NT2/D1 (cell line): ENCODE measurements at regions not wholly inside any gene's neighbourhood (a gene's known extent, or its start where the extent isn't known, plus 50 kb on each side); places are given as distances from the start of the nearest gene placed in this dataset.

Source experiments
- DNase-seq: peaks from one replicate; pipeline ENCODE4 v3.0.0-alpha.2; 2011; ENCODE audit warnings: low read depth, low spot score
- H3K27me3 ChIP-seq: 2 replicates; pipeline ENCODE4 v1.6.0; 2011; ENCODE audit warnings: mild to moderate bottlenecking; ENCODE audit not compliant: insufficient read length, insufficient read depth
- H3K36me3 ChIP-seq: 2 replicates; pipeline ENCODE4 v1.6.1; 2011; ENCODE audit warnings: mild to moderate bottlenecking, low read length, mixed read lengths; ENCODE audit not compliant: insufficient read depth, insufficient read length
- H3K4me1 ChIP-seq: 2 replicates; pipeline ENCODE4 v1.5.1; 2011; ENCODE audit not compliant: insufficient read depth, insufficient read length
- H3K4me3 ChIP-seq: 2 replicates; pipeline ENCODE4 v1.5.1; 2011; ENCODE audit warnings: low read depth; ENCODE audit not compliant: insufficient read length
- H3K9ac ChIP-seq: 2 replicates; pipeline ENCODE4 v1.6.0; 2011; ENCODE audit warnings: low read depth; ENCODE audit not compliant: insufficient read length
- H3K9me3 ChIP-seq: 2 replicates; pipeline ENCODE4 v1.5.1; 2011; ENCODE audit warnings: mild to moderate bottlenecking, low read length; ENCODE audit not compliant: insufficient read depth
- SUZ12 ChIP-seq: IDR thresholded peaks from 2 replicates; pipeline ENCODE4 v1.6.1; 2011; ENCODE audit not compliant: insufficient read length, insufficient read depth; ENCODE audit errors: extremely low read depth
- YY1 ChIP-seq: IDR thresholded peaks from 2 replicates; pipeline ENCODE4 v1.6.1; 2011; ENCODE audit not compliant: insufficient read length, insufficient read depth
- ZNF274 ChIP-seq: IDR thresholded peaks from 2 replicates; pipeline ENCODE4 v1.6.1; 2011; ENCODE audit warnings: mild to moderate bottlenecking, low read depth, low read length

DNA sequence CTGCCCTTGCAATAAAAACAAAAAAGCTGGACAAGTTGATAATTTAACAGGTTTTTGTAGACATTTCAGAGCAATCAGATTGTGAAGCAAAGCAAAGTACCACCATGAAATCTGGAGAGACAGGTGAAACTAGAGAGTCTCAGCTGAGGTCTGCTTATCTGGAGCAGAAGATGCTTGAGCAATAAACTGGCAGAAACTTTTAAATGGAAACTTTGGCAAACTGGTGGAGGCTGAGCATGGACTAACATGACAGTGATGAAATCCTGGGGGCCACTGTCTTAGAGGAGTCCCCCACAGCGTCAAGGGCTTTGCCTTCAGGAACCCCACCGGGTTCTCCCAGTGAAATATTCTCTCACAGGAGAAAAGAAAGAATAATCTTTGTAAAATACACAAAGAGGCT, 416.3 kb upstream of the B3GALT2 start:
- no peaks in the 10 kb centered on the region for H3K9me3 ChIP-seq

DNA sequence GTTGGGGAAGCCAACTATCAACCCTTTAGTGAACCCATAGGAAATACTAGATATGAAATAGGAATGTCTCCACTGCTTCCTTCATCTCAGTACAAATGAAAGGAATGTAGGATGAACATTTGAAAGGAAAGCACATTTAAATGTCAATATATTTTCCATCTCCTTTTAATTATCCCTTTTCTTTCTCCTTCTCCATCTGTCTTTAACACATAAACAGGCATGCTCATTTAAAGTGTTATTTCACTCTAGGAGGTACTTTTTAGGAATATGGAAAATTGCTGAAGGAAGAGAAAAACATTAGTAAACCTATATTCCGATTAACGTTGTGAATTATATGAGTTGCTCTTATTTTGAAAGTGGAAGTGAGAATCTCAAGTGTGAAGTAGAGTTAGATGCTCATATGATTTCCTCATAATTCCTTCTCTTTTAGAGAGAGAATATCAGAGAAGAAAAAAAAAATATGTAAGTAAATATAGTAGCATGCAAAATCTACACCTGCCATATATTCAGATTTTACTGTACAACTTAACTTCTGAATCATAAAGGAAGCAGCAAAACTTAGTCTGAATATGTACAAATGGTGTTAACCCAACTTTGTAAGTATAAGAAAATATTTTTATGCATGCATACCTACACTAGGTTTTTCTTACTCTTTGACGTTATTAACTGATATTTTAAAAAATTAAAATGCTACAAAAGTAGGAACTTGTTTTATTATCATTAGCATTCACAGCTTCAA, 406.9 kb upstream of the B3GALT2 start:
- Histone ChIP-seq H3K27me3 (no peaks in the 10 kb centered on the region), H3K4me3 (no peak overlapping the region), H3K36me3 (no peaks in the 10 kb centered on the region), H3K9ac (no peak overlapping the region), H3K4me1 (peaks cover 2% of the 10 kb centered on the region), H3K9me3 (no peaks in the 10 kb centered on the region)
- no peak for DNase-seq
- TF ChIP-seq SUZ12, result no peak
- no peak for TF ChIP-seq YY1
- no peak for TF ChIP-seq ZNF274

More for the DNA sequence above, 416.3 kb upstream of the B3GALT2 start:
- Histone ChIP-seq H3K9ac (no peak overlapping the region), H3K4me1 (no peaks in the 10 kb centered on the region), H3K36me3 (no peaks in the 10 kb centered on the region), H3K27me3 (no peaks in the 10 kb centered on the region), H3K4me3 (no peak overlapping the region)
- no peak for DNase-seq
- TF ChIP-seq YY1, result no peak
- TF ChIP-seq SUZ12, result no peak
- TF ChIP-seq ZNF274, result no peak

DNA sequence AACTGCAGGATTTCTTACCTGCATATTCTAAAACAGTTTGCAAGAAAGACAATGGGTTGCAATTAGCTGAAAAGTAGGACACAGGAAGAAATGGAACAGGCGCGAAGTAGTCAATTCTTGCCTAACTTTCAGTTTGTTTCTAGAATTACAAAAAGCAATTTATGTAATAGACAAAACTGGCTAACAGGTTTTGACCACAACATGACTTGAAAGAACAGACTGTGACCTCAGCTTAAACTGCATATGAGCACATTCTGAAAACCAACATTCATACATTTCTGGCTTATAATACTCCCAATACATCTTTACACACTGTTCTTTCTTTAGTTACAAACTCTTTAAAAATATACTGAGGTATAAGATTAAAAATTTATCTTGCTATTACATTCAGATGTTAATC, 405.9 kb upstream of the B3GALT2 start:
- Histone ChIP-seq H3K9me3 (no peaks in the 10 kb centered on the region), H3K4me3 (no peak overlapping the region), H3K36me3 (no peaks in the 10 kb centered on the region), H3K9ac (no peak overlapping the region), H3K27me3 (no peaks in the 10 kb centered on the region), H3K4me1 (peaks cover 4% of the 10 kb centered on the region)
- no peak for DNase-seq
- no peak for TF ChIP-seq YY1
- TF ChIP-seq ZNF274, result no peak
- no peak for TF ChIP-seq SUZ12

DNA sequence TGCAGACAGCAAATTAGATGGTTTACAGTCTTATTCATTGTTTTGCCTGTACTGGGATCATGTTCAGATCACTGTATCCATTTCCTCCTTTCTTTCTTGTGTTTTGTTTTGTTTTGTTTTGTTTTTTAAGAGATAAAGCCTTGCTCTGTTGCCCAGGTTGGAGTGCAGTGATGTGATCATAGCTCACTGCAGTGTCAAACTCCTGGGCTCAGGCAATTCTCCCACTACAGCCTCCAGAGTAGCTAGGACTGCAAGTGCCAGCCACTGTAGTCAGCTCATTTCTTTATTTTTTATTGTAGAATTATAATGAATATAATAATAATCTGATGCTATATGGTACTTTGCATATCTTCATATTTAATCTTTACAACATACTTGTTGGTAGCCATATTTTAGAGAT, 403.7 kb upstream of the B3GALT2 start:
- Histone ChIP-seq H3K27me3 (no peaks in the 10 kb centered on the region), H3K36me3 (no peaks in the 10 kb centered on the region), H3K9me3 (no peaks in the 10 kb centered on the region), H3K4me1 (peaks cover 4% of the 10 kb centered on the region), H3K9ac (no peak overlapping the region), H3K4me3 (no peak overlapping the region)
- DNase-seq, result no peak
- TF ChIP-seq ZNF274 (no peak), YY1 (no peak), SUZ12 (no peak)

DNA sequence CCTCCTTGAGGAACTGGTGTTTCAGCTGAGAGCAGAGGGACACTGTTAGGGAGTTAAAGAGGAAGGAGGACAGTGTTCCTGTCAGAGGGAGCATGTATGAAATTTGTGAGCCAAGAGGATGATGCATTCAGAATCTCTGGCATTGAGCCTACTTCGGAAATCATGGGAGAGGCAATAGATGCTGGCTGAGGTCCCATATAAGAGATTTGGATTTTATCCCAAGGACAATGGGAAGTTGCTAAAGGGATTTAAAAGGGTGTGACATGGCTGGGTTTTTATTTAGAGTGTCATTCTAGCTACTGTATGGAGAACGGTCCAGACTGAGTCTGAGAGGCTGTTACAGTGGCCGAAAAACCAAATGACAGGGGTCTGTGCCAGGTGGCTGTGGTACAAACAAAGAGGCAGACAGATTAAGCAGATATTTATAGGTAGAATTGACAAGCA, 403.2 kb upstream of the B3GALT2 start:
- DNase-seq, result no peak
- no peaks in the 10 kb centered on the region for H3K36me3 ChIP-seq
- TF ChIP-seq ZNF274, result no peak
- TF ChIP-seq YY1, result no peak
- TF ChIP-seq SUZ12, result no peak
- no peaks in the 10 kb centered on the region for H3K9me3 ChIP-seq
- H3K4me3 ChIP-seq, result no peak overlapping the region
- H3K9ac ChIP-seq, result no peak overlapping the region
- H3K4me1 ChIP-seq, result peaks cover 4% of the 10 kb centered on the region
- H3K27me3 ChIP-seq, result no peaks in the 10 kb centered on the region

DNA sequence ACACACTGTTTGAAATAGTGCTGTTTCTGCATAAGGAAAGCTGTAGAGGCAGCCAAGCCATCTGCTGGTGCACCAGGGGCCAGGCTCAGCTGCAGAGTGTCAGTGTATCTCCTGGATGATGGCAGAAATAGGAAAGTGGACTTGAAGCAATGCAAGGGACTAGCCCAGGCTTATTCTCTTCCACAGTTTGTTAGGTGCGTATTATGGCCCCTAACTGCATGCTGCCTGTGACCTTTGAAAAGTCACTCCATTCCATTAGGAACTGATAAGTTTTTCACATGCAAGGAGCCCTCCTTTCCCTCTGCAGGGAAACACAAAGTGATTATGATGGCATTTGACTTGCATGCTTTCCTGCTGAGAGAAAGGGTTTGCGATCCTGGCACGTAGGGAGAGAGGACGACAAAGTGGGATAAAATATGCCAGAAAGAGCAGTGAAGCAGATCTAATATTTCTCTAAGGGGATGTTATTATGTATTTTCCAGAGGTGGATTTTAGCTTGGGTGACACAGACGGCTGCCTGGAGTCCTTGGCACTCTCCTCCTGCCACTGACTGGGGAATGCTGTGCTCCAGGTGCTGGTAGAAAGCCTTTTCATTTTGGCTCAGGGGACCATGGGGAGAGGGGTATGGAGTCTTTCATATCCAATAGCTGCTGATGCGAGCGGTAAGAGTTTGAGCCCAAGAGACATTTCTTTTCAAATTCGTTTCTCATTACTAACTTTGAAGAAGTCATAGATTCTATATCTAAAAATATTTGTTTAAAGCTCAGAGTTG, 402.1 kb upstream of the B3GALT2 start:
- no peak overlapping the region for H3K4me3 ChIP-seq
- no peaks in the 10 kb centered on the region for H3K27me3 ChIP-seq
- H3K9ac ChIP-seq, result no peak overlapping the region
- TF ChIP-seq YY1 (no peak), SUZ12 (no peak)
- 0 out of 2 replicates have a peak, but pooled peaks cover under 1% of the 10 kb centered on the region for H3K9me3 ChIP-seq
- no peaks in the 10 kb centered on the region for H3K36me3 ChIP-seq
- peak; percentile 46 for DNase-seq
- peaks cover 4% of the 10 kb centered on the region for H3K4me1 ChIP-seq

DNA sequence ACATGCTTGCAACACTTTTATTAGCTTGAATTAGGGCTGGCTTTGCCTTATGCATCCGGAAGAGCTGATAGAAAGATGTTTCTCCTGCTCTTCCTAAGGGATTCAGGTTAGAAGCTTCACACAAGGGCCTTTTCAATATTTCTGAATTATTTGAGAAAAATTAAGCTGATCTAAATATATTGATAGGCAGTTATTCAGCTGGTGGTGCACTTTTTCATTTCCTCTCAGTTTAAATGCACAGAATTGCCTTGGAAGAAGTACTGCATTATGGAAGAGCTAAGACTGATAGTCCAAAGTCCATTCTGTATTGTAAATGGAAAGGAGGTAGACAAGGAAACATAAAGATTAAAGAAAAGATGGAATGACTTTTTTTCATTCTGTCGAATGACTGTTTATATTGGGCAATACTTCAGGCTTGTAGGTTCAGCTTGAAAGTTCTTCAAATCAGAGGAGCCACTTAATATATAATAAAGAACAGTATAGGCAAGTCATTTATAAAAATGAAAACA, 398.4 kb upstream of the B3GALT2 start:
- TF ChIP-seq SUZ12 (no peak), YY1 (no peak), ZNF274 (no peak)
- Histone ChIP-seq H3K27me3 (no peaks in the 10 kb centered on the region), H3K4me1 (peaks cover 4% of the 10 kb centered on the region), H3K9ac (no peak overlapping the region), H3K9me3 (0 out of 2 replicates have a peak, but pooled peaks cover 3% of the 10 kb centered on the region), H3K4me3 (no peak overlapping the region), H3K36me3 (no peaks in the 10 kb centered on the region)
- DNase-seq, result no peak
